ENCODE measurements at regions not wholly inside any gene's neighbourhood (a gene's known extent, or its start where the extent isn't known, plus 50 kb on each side); places are given as distances from the start of the nearest gene placed in this dataset.

GRCh38 chr12:38144601-38145436, 171.8 kb upstream of the ALG10B start:
- Histone ChIP-seq H2BK15ac (ENCODE audit: low read depth, low read length) (no peak overlapping the region), H4K8ac (replicated peaks; ENCODE audit: insufficient read length, low read depth, low read length) (no peak overlapping the region), H3K4me1 (ENCODE audit: insufficient read depth, low read length) (no peaks in the 10 kb centered on the region), H3K27ac (ENCODE audit: insufficient read length, low read depth, low read length) (no peak overlapping the region), H3K23me2 (ENCODE audit: insufficient read length, low read depth, low read length, poor library complexity, severe bottlenecking) (peaks cover 4% of the 10 kb centered on the region), H3K79me1 (ENCODE audit: insufficient read depth, low read depth, low read length, poor library complexity, severe bottlenecking) (no peaks in the 10 kb centered on the region), H2BK5ac (ENCODE audit: insufficient read length, low read length) (no peak overlapping the region), H3K4me2 (ENCODE audit: insufficient read depth, insufficient read length, low read length) (no peak overlapping the region), H3K4ac (ENCODE audit: low read depth, low read length) (no peak overlapping the region), H2BK20ac (ENCODE audit: low read depth, low read length, poor library complexity, severe bottlenecking) (no peak overlapping the region), H4K91ac (ENCODE audit: insufficient read length, low read depth, low read length) (no peak overlapping the region), H3K9ac (ENCODE audit: extremely low read depth, insufficient read length, low read length) (no peak overlapping the region), H4K20me1 (ENCODE audit: control insufficient read depth, insufficient read depth, insufficient read length) (no peaks in the 10 kb centered on the region), H3K23ac (ENCODE audit: insufficient read length, low read depth, low read length) (no peak overlapping the region), H2AK5ac (ENCODE audit: insufficient read length, low read length) (no peak overlapping the region), H3K27me3 (ENCODE audit: insufficient read depth, low read length) (no peaks in the 10 kb centered on the region), H2BK120ac (ENCODE audit: low read depth, low read length, poor library complexity, severe bottlenecking) (no peak overlapping the region), H3K56ac (ENCODE audit: insufficient read length, low read depth, low read length) (no peak overlapping the region), H2AFZ (ENCODE audit: low read length) (no peak overlapping the region), H3K9me3 (ENCODE audit: control insufficient read depth, low read depth, low read length) (peaks cover 97% of the 10 kb centered on the region), H3K18ac (ENCODE audit: insufficient read length, low read depth, low read length) (no peak overlapping the region), H3K79me2 (ENCODE audit: insufficient read depth, low read length) (no peaks in the 10 kb centered on the region), H2BK12ac (ENCODE audit: insufficient read length, low read depth, low read length) (no peak overlapping the region), H3T11ph (ENCODE audit: low read length) (no peak overlapping the region), H3K14ac (ENCODE audit: insufficient read depth, low read length) (no peak overlapping the region), H4K5ac (ENCODE audit: insufficient read length, low read depth, low read length) (no peak overlapping the region)
- no peak for DNase-seq
- Mint-ChIP-seq H3K4me1 (no peaks in the 10 kb centered on the region), H3K4me3 (no peak overlapping the region), H3K27me3 (ENCODE audit: low read depth) (peaks cover 5% of the 10 kb centered on the region), H3K27ac (no peak overlapping the region), H3K36me3 (ENCODE audit: insufficient read depth in 1 of 3, low read depth in 3 of 3) (peaks cover 5 to 29% (median 29%) of the 10 kb centered on the region in 3 experiments; a peak in 6 of 7 replicates), H3K9me3 (peaks cover 93 to 99% of the 10 kb centered on the region in 2 experiments)
- no peak for TF ChIP-seq CTCF (conservative IDR thresholded peaks at IDR 0.05)
- no CpG with 5 or more reads among the region's 17 CpGs for WGBS (ENCODE audit: extremely low coverage, insufficient read length, low lambda C conversion rate)
